ENCODE measurements at regions not wholly inside any gene's neighbourhood (a gene's known extent, or its start where the extent isn't known, plus 50 kb on each side); places are given as distances from the start of the nearest gene placed in this dataset.

DNA sequence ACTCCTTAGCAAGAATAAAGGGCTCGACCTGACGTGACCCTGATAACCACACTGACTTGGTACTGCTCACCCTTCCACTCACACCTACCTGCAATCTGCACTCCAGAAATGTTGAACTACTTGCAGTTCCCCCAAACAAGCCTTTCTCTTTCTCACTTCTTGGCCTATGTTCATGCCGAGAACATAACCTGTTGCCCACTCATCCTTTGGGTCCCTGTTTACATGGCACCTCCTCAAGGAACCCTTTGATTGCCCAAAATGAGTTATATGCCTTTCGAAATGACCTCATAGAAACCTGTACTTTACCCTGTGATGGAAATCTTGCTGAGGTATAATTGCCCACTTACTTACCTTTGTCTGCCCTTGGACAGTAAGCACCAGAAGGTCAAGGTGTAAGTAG lies 96.2 kb downstream of the TMCO5A start:
- Histone ChIP-seq H3K36me3 (ENCODE audit: control insufficient read depth in 2 of 4, insufficient read depth in 4 of 4, low read length in 3 of 4) (no peaks in the 10 kb centered on the region), H4K8ac (ENCODE audit: extremely low read depth, insufficient read depth, low read length) (no peak overlapping the region), H3K79me1 (ENCODE audit: low read depth, low read length) (no peaks in the 10 kb centered on the region), H2BK12ac (ENCODE audit: low read depth, low read length) (no peak overlapping the region), H3K4me2 (ENCODE audit: insufficient read depth in 1 of 2, low read depth in 2 of 2, low read length in 2 of 2) (no peak overlapping the region), H2AFZ (ENCODE audit: low read length) (no peak overlapping the region), H3K23ac (ENCODE audit: insufficient read length) (no peak overlapping the region), H2AK5ac (ENCODE audit: low read depth, low read length) (no peak overlapping the region), H3K9me3 (ENCODE audit: insufficient read depth in 2 of 2, low read depth in 1 of 2, low read length in 1 of 2) (no peaks in the 10 kb centered on the region), H2BK120ac (replicated peaks; ENCODE audit: low read depth, low read length) (no peak overlapping the region), H3K27me3 (replicated peaks in 1 of 4; ENCODE audit: control insufficient read depth in 3 of 4, extremely low read depth in 1 of 4, insufficient read depth in 3 of 4, low read length in 3 of 4) (no peaks in the 10 kb centered on the region), H4K91ac (replicated peaks; ENCODE audit: insufficient read length, low read length) (no peak overlapping the region), H3K79me2 (ENCODE audit: control insufficient read depth in 1 of 2, insufficient read depth in 2 of 2, low read length in 2 of 2) (no peaks in the 10 kb centered on the region), H3K4me3 (ENCODE audit: extremely low read depth in 1 of 4, insufficient read depth in 2 of 4, low read depth in 3 of 4, low read length in 4 of 4) (no peak overlapping the region), H2BK15ac (ENCODE audit: low read length) (no peak overlapping the region), H3K4ac (replicated peaks; ENCODE audit: insufficient read length, low read depth, low read length) (no peak overlapping the region), H3K23me2 (ENCODE audit: low read depth, low read length) (no peaks in the 10 kb centered on the region), H3K56ac (replicated peaks; ENCODE audit: insufficient read length, low read depth, low read length) (no peak overlapping the region), H3K18ac (ENCODE audit: extremely low read depth, low read length) (no peak overlapping the region), H3K4me1 (replicated peaks in 1 of 4; ENCODE audit: control insufficient read depth in 3 of 4, insufficient read depth in 4 of 4, low read length in 3 of 4) (no peaks in the 10 kb centered on the region), H2BK5ac (ENCODE audit: low read depth, low read length) (no peak overlapping the region), H2BK20ac (ENCODE audit: low read length) (no peak overlapping the region), H3K9ac (replicated peaks in 1 of 4; ENCODE audit: extremely low read depth in 1 of 4, low read depth in 3 of 4, low read length in 3 of 4) (no peak overlapping the region), H4K20me1 (replicated peaks in 1 of 2; ENCODE audit: control insufficient read depth in 1 of 2, insufficient read depth in 2 of 2, low read length in 2 of 2) (no peaks in the 10 kb centered on the region), H3K14ac (ENCODE audit: insufficient read length) (no peak overlapping the region), H4K5ac (ENCODE audit: insufficient read length, low read depth, low read length) (no peak overlapping the region), H3K27ac (ENCODE audit: low read depth, low read length) (no peak overlapping the region)
- ChIA-PET POLR2A (ENCODE audit: partially characterized antibody) (no interaction called here), CTCF (ENCODE audit: partially characterized antibody) (no interaction called here)
- 92% methylated on average over 4 of the region's 4 CpGs; no CpG with 5 or more reads in 1 of the 2 experiments for WGBS, 2 experiments (ENCODE audit: extremely low coverage in 1 of 2, insufficient coverage in 1 of 2, insufficient read length in 1 of 2, insufficient replicate concordance in 2 of 2, low coverage in 1 of 2, low lambda C conversion rate in 2 of 2, missing lambda C conversion rate in 1 of 2)
- TF ChIP-seq ZNF274 (IDR thresholded peaks at IDR 0.05; ENCODE audit: borderline replicate concordance, extremely low read depth, low read length): no peak
- TF ChIP-seq BRCA1 (IDR thresholded peaks at IDR 0.05; ENCODE audit: low read depth, low read length): no peak
- no peak for TF ChIP-seq KDM5A (IDR thresholded peaks at IDR 0.05; ENCODE audit: low read length)
- no peak for TF ChIP-seq YY1 (IDR thresholded peaks at IDR 0.05; ENCODE audit: low read depth, low read length)
- no peak for TF ChIP-seq BCL11A (IDR thresholded peaks at IDR 0.05; ENCODE audit: low read depth in 2 of 2, low read length in 2 of 2)
- no peak for TF ChIP-seq POLR2A (IDR thresholded peaks at IDR 0.05; ENCODE audit: control extremely low read depth in 1 of 2, low read depth in 2 of 2, low read length in 2 of 2)
- TF ChIP-seq CHD2 (IDR thresholded peaks at IDR 0.05; ENCODE audit: low read length): no peak
- no peak for TF ChIP-seq TAF1 (IDR thresholded peaks at IDR 0.05; ENCODE audit: low read depth, low read length)
- no peak for TF ChIP-seq TAF7 (optimal IDR thresholded peaks at IDR 0.05; ENCODE audit: borderline replicate concordance, low read depth, low read length)
- TF ChIP-seq NANOG (IDR thresholded peaks at IDR 0.05; ENCODE audit: insufficient read depth, low read depth, low read length, poor library complexity, severe bottlenecking): no peak
- TF ChIP-seq HDAC6 (IDR thresholded peaks at IDR 0.05; ENCODE audit: low read depth, low read length): no peak
- no peak for DNase-seq (ENCODE audit: low read depth in 1 of 2, low spot score in 2 of 2)
- FAIRE-seq: no peak
